ENCODE measurements at regions not wholly inside any gene's neighbourhood (a gene's known extent, or its start where the extent isn't known, plus 50 kb on each side); places are given as distances from the start of the nearest gene placed in this dataset.
"Not testable (repeated sequence)": the region's sequence is repeated elsewhere in the genome, so short reads cannot be mapped to it uniquely, and the experiment has no call there.

DNA sequence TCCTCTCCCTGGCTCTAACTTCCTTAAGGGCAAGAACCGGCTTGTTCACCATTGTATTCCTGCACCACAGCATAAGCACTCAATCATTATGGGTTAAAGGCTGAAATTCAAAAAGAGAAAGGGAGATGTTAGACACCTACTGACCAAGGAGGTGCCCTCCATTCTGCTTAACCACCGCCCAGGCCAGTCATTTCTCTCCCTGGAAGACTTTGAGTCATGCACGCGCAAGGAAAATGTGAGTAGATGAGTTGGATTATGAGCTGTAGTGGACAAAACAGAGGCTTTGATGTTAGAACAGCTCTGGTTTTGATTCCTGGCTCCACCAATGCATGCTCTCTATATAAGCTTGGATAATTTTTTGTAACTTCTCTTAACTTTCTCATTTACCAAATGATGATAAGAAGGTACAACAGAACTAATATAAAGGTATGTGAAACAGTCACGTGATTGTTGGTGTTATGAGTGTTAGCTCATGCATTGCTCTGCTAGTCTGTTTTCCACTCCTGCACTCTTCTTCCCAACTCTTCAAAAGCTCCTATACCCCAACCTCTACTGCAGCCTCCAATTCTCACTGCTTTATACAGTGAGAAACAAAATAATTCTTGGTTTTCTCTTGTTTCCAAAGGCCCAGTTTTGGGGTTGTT is 148.4 kb upstream of the ATP11B start:
- DNase-seq (ENCODE audit: low read depth): no peak
- TF ChIP-seq, protein P1, sequence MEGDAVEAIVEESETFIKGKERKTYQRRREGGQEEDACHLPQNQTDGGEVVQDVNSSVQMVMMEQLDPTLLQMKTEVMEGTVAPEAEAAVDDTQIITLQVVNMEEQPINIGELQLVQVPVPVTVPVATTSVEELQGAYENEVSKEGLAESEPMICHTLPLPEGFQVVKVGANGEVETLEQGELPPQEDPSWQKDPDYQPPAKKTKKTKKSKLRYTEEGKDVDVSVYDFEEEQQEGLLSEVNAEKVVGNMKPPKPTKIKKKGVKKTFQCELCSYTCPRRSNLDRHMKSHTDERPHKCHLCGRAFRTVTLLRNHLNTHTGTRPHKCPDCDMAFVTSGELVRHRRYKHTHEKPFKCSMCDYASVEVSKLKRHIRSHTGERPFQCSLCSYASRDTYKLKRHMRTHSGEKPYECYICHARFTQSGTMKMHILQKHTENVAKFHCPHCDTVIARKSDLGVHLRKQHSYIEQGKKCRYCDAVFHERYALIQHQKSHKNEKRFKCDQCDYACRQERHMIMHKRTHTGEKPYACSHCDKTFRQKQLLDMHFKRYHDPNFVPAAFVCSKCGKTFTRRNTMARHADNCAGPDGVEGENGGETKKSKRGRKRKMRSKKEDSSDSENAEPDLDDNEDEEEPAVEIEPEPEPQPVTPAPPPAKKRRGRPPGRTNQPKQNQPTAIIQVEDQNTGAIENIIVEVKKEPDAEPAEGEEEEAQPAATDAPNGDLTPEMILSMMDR (IDR thresholded peaks at IDR 0.05; ENCODE audit: control insufficient read depth, extremely low read depth, insufficient read depth): no peak
- no peak overlapping the region for H3K4me3 ChIP-seq (ENCODE audit: low read depth, low read length)

DNA sequence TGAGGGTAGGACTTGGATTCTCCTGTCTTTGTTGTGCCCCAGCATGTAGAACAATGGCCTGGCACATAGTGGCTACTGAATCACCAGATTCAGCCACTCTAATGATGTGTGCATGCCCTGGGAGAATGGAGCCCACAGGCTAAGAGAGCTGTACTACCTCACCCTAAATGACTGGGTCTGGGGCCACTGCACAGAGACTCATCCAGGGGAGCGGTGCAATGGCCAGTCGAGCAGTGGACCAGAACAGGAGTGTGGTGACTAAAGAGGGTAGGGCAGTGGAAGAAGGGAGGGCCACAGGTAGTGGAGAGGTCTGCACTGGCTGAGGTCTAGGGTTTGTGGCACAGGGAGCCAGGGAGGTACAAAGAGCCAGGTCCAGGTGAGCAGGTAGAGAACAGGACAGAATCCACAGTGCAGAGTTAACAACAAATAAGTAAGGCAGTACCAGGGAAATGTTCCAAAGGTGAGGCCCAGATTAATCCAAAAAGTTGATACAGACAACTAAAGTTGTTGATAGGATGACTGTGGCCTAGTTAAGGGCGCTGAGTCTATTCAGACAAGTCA is 142.7 kb upstream of the ATP11B start:
- TF ChIP-seq, protein P1 (IDR thresholded peaks at IDR 0.05; ENCODE audit: control insufficient read depth, extremely low read depth, insufficient read depth): no peak
- no peak overlapping the region for H3K4me3 ChIP-seq (ENCODE audit: low read depth, low read length)

DNA sequence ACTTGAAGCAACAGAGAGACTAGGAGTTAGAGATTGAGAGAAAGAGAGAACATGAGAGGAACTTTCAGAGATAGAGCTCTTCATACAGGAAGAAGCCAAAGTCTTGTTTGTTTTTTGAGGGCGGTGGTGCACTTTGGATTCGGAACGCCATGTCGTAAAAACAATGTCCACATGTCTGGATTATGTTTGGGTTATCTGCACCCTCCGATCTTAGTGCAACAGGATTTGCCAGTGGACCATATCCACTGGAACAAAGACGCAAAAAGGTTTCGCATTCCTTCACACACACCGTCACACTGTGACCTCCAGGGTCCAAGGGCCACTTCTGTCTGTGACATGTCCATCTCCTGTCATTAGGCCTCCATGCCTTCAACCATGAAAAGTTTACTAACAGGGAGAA is 141.8 kb upstream of the ATP11B start:
- no peak overlapping the region for H3K4me3 ChIP-seq (ENCODE audit: low read depth, low read length)
- DNase-seq (ENCODE audit: low read depth): no peak
- TF ChIP-seq, protein P1 (IDR thresholded peaks at IDR 0.05; ENCODE audit: control insufficient read depth, extremely low read depth, insufficient read depth): no peak

More for the DNA sequence above, 142.7 kb upstream of the ATP11B start:
- no peak for DNase-seq (ENCODE audit: low read depth)

DNA sequence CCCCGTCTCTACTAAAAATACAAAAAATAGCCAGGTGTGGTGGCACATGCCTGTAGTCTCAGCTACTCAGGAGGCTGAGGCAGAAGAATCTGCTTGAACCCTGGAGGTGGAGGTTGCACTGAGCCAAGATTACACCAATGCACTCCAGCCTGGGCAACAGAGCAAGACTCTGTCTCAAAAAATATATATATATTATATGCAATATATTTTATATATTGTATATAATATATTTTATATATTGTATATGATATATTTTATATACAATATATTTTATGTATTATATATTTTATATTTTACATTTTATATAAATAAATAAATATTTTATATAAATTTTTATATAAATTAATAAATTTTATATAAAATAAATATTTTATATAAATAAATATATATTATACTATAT is 140.2 kb upstream of the ATP11B start:
- not testable (repeated sequence) for H3K4me3 ChIP-seq (ENCODE audit: low read depth, low read length); DNase-seq (ENCODE audit: low read depth)

DNA sequence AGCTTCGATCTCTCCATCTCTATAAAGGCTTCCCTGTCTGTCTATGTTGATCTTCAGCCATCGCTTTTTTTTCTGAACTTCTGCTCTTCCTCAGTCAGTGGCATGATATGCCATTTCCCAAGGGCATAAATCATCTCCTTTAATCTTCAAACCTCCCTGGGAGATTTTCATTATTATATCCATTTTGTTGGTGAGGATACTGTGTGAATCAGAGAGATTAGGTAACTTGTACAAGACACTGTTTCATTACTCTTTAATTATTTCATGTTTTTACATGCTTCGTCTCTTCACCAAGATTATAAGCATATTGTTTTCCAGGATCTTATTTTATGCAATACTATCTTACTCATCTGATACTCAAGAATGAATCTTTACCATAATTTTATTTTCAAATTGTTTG is 124.8 kb upstream of the ATP11B start:
- no peak overlapping the region for H3K4me3 ChIP-seq (ENCODE audit: low read depth, low read length)
- no peak for DNase-seq (ENCODE audit: low read depth)
- TF ChIP-seq, protein P1 (IDR thresholded peaks at IDR 0.05; ENCODE audit: control insufficient read depth, extremely low read depth, insufficient read depth): no peak

DNA sequence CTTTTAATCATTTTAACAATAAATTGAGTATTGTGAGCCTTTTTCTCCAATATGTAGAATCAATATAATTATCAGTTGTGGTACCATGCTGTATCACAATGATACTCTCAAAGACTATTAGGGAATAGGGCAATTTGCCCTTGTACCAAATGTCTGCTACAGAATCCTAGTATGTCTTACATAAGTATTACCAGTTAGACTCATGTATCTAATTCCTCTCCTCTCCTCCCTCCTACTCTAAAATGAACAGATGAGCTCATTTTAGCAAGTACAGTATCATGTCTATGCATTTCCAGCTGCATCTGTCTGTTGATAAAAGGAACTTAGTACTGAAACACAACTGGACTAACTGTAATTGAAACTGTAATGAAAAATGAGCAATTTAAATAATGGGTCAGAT is 124.3 kb upstream of the ATP11B start:
- no peak for DNase-seq (ENCODE audit: low read depth)
- no peak overlapping the region for H3K4me3 ChIP-seq (ENCODE audit: low read depth, low read length)
- TF ChIP-seq, protein P1 (IDR thresholded peaks at IDR 0.05; ENCODE audit: control insufficient read depth, extremely low read depth, insufficient read depth): no peak

DNA sequence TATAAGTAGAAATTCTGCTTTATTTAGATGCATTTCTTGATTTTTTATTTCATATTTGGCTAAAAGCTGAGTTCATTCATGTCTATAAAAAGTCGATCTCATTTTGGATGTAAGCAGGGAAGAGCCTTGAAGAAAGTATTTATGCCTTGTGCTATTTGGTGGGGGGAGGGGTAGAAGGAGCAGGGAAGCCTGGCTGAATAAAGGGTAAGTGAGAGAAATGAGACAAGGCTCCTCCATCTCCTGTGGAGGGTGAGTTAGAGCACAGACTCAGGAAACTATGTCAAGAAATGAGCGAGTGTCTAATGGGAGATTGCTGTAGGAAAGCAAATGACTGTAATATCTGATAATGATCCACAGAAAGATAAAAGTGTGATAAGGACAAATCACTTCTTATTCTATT is 121.8 kb upstream of the ATP11B start:
- no peak overlapping the region for H3K4me3 ChIP-seq (ENCODE audit: low read depth, low read length)
- TF ChIP-seq, protein P1 (IDR thresholded peaks at IDR 0.05; ENCODE audit: control insufficient read depth, extremely low read depth, insufficient read depth): no peak
- DNase-seq (ENCODE audit: low read depth): no peak

All from LNCaP clone FGC (cell line).